GM19452 (cell line): ENCODE measurements at regions not wholly inside any gene's neighbourhood (a gene's known extent, or its start where the extent isn't known, plus 50 kb on each side); places are given as distances from the start of the nearest gene placed in this dataset.

Source experiments
- ATAC-seq: cut with Tn5 transposase; IDR thresholded peaks from one replicate; pipeline ENCODE4 v1.9.1; 2021; ENCODE audit not compliant: unreplicated experiment

DNA sequence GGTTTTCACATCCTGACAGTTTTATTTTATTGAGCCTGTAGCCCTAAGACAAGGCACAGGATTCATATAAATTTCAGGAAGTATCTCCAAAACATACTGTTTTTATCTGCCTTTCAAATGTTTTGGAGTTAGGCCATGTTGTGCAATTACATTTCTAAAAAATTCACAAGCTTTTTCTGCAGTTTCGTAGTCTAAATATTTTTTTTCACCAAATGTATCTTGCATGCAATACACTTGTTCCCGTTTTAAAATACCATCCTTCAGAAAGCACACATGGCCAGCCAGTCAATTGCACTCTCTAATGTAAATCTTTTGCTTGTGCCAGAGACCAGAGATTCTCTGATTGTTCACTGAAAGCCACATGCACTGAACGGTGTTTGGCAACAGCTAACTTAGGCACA is 161.5 kb upstream of the PRKCQ start:
- ATAC-seq: no peak

GRCh38 chr10:6739530-6740174 is 159.6 kb upstream of the PRKCQ start:
- ATAC-seq: no peak

GRCh38 chr10:6738112-6738768 is 158.2 kb upstream of the PRKCQ start:
- no peak for ATAC-seq

- ATAC-seq: no peak
Observed at GRCh38 chr10:6737758-6738111, 157.7 kb upstream of the PRKCQ start.

- ATAC-seq: no peak
Observed at GRCh38 chr10:6737080-6737641, 157.1 kb upstream of the PRKCQ start.

DNA sequence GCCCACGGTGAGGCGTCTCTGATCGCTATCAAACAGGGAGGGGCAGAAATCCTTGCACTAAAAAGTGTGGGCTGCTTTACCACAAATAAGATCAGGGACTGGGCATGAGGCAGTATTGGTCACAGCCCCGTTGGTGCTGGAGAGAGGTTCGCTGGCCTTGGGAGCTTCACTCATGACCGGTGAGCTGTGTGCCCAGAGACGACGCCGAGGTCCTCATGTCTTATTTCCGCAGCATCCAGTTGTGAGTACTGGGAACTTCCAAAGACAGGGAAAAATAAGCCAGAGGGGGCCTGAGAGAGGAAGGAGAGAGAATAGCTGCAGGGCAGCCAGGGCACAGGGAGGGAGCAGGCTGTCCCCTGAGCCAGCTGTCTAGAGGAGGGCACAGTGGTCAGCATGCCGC is 154.2 kb upstream of the PRKCQ start:
- ATAC-seq: no peak

- ATAC-seq: no peak
Observed at GRCh38 chr10:6729861-6730344, 149.8 kb upstream of the PRKCQ start.

DNA sequence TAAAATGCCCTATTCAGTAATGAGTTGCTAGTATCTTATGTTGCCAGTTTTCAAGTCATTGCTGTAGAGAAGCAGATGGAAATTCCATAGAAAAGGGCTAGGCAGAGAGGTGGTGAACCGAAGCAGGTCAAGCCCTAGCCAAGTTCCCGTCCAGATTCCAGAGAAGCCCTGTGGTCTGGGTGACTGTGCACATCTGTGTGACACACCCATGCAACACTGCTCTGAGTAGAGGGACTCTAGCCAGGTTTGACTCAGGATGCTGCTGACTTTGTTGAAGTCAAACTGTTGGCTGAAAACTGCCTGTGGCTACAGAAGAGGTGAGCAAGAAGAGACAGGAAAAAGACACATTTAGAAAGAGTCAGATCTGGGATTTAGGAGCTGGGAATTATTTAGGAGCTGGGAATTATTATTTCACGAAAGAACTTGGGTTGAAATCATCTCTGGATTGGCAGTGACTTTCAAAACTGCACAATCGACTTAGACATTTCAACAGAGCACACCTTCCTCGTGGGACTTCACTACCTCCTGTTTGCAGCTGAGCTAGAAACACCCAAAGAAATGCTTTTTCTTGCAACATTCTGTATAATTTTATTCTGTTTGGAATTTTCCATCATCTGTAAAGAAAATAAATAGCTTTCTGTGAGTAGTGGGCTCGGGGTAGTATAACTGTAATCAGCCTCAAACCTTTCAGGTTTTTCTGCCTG is 149.1 kb upstream of the PRKCQ start:
- no peak for ATAC-seq

GRCh38 chr10:6726924-6727323 is 146.8 kb upstream of the PRKCQ start:
- no peak for ATAC-seq

DNA sequence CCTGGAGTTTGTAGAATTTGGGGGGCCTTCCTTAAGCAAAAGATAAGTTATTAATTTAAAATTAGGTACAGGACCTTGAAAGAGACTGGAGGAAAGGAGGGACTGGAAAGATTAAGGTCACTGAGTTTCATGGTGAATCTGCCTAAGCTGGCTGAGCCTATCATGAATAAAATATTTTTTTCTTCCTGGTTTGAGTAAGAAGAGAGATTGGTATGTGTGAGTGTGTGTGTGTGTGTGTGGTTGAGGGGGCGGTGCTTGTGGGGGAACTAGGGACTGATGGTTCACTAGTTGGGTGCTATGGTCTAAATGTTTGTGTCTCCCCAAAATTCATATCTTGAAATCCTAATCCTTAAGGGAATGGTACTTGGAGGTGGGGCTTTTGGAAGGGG is 142.5 kb upstream of the PRKCQ start:
- no peak for ATAC-seq

DNA sequence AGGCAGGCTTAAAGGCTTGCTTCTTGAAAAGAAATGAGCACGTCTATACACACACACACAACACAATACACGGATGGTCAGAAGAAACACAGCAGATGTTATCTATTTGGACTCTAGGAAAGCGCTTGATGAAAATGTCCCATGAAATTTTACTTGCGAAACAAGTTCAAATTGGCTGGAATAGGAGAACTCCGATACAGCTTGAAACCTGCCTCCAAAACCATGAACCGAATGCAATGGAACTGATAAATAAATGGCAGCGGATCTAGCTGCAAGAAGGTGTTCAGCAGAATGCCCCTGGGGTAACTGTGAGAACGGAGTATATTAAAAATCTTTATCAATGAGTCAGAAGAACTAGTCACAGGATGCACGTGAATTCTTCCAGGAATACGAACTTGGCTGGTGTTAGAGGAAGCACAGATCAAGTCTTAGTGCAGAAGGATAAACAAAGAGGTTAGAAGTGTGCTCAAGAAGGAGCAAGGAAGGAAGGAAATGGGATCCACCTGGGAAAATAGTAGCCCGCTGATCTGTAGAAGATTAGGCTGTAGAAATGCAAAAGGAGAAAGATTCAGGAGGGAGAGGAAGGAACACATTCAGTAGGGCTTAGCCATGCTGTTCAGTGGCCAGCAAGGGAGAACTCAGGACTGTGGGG is 142.0 kb upstream of the PRKCQ start:
- ATAC-seq: no peak

GRCh38 chr10:6721480-6721879 is 141.4 kb upstream of the PRKCQ start:
- no peak for ATAC-seq

GRCh38 chr10:6719561-6719960 is 139.5 kb upstream of the PRKCQ start:
- no peak for ATAC-seq

DNA sequence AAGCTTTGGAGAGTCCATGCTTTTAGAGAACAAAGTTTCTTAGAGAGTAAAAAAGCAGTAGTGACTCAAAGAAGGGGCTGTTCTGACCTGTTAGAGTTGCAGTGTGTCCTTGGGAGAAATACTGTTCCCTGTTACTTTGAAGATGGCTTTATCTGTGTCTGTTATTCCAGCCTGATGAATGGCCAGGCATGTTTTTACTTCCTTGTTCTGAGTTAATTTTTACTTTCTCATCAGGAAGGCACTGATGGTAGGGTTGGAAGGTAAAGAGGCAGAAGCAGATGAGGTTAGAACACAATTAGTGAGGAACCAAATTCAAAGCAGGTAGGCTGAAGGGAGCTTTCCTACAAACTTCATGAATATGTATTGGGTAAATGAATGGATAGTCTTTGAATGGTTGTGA is 138.5 kb upstream of the PRKCQ start:
- ATAC-seq: no peak

- ATAC-seq: no peak
Observed at GRCh38 chr10:6716516-6716915, 136.4 kb upstream of the PRKCQ start.

GRCh38 chr10:6713716-6714115 is 133.6 kb upstream of the PRKCQ start:
- ATAC-seq: no peak

DNA sequence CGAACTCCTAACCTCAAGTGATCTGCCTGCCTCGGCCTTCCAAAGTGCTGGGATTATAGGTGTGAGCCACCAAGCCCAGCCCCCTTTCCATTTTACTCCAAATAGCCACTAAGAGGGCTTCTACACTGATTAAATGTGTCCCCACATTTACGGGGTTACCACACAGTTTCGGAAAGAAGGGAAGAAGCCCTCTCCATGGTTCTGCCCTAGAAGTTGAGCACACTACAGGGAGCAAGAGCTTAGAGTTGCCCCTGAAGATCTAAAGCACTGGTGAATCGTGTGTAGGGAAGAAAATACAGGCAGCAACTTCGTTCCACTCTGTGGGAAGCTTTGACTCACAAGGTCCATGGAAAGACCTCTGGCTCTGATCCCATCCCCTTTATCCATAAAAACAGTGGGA is 133.0 kb upstream of the PRKCQ start:
- no peak for ATAC-seq

DNA sequence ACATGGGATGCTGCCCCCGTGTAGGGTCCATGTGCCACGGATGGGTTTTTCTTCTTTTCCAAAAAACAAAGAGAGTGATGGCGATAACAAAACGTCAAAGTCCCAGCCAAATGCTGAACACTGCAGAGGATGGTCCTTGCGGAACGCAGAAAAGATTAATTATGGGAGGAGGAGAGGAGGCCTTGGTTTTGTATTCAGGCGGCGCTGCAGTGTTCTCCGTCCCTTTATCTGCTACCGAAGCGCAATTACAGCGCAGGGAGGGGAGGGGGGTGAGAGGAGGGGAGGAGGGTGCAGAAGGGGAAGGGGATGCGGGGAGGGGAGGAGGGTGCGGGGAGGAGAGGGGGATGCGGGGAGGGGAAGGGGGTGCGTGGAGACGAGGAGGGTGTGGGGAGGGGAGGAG is 131.8 kb upstream of the PRKCQ start:
- no peak for ATAC-seq

GRCh38 chr10:6711408-6711841 is 131.3 kb upstream of the PRKCQ start:
- no peak for ATAC-seq

GRCh38 chr10:6707352-6707751 is 127.3 kb upstream of the PRKCQ start:
- ATAC-seq: no peak

- ATAC-seq: no peak
Observed at GRCh38 chr10:6706725-6707124, 126.6 kb upstream of the PRKCQ start.
